ENCODE measurements at regions not wholly inside any gene's neighbourhood (a gene's known extent, or its start where the extent isn't known, plus 50 kb on each side); places are given as distances from the start of the nearest gene placed in this dataset.

- TF ChIP-seq CTCF (IDR thresholded peaks at IDR 0.05 in 8 of 11, conservative IDR thresholded peaks at IDR 0.05 in 3 of 11) (no peak), POLR2AphosphoS5 (IDR thresholded peaks at IDR 0.05) (no peak), POLR2A (IDR thresholded peaks at IDR 0.05) (no peak)
These were observed 838.6 kb downstream of the TBC1D22A start for GRCh38 chr22:47600791-47601625.

Data from spleen (tissue), 7 donors.